HepG2 (cell line): ENCODE measurements at regions not wholly inside any gene's neighbourhood (a gene's known extent, or its start where the extent isn't known, plus 50 kb on each side); places are given as distances from the start of the nearest gene placed in this dataset.

Source experiments
- NCOA1 ChIP-seq: sonication (generic); formaldehyde crosslinking; IDR thresholded peaks from 2 replicates; pipeline ENCODE4 v1.9.0; 2021; ENCODE audit warnings: missing genetic modification reagents
- PAX8 ChIP-seq: sonication (generic); formaldehyde crosslinking; IDR thresholded peaks from 2 replicates; pipeline ENCODE4 v1.8.0; 2022; ENCODE audit warnings: mild to moderate bottlenecking, missing genetic modification reagents, borderline replicate concordance
- POLR2AphosphoS5 ChIP-seq: IDR thresholded peaks from 2 replicates; pipeline ENCODE4 v1.6.1; 2012; ENCODE audit warnings: low read depth, low read length
- RFX1 ChIP-seq: fragments of 450-650 bp; IDR thresholded peaks from 2 replicates; pipeline ENCODE4 v1.6.1; 2017
- RORA ChIP-seq: sonication (generic); formaldehyde crosslinking; IDR thresholded peaks from 2 replicates; pipeline ENCODE4 v1.5.0; 2020; ENCODE audit warnings: mild to moderate bottlenecking, missing genetic modification reagents, moderate library complexity
- SMARCC2 ChIP-seq: fragments of 450-650 bp; IDR thresholded peaks from 2 replicates; pipeline ENCODE4 v1.6.1; 2017; ENCODE audit warnings: antibody characterized with exemption, mild to moderate bottlenecking
- ZNF556 ChIP-seq: sonication (generic); formaldehyde crosslinking; IDR thresholded peaks from 2 replicates; pipeline ENCODE4 v1.4.0; 2020; ENCODE audit warnings: mild to moderate bottlenecking, missing genetic modification reagents, borderline replicate concordance
- ZNF878 ChIP-seq: sonication (generic); formaldehyde crosslinking; IDR thresholded peaks from 2 replicates; pipeline ENCODE4 v1.8.1; 2023; ENCODE audit warnings: mild to moderate bottlenecking, missing genetic modification reagents, moderate library complexity
- TF ChIP-seq, protein P1 (sequence below): sonication (generic); formaldehyde crosslinking; IDR thresholded peaks from 2 replicates; pipeline ENCODE4 v1.5.1; 2020; ENCODE audit warnings: missing genetic modification reagents, mild to moderate bottlenecking, borderline replicate concordance
- TF ChIP-seq, protein P2 (sequence below): sonication (generic); formaldehyde crosslinking; IDR thresholded peaks from 2 replicates; pipeline ENCODE4 v1.5.1; 2020; ENCODE audit warnings: mild to moderate bottlenecking, missing genetic modification reagents, moderate library complexity
- TF ChIP-seq, protein P3 (sequence below): sonication (generic); formaldehyde crosslinking; conservative IDR thresholded peaks from 2 replicates; pipeline ENCODE4 v1.4.0; 2020; ENCODE audit warnings: missing genetic modification reagents

DNA sequence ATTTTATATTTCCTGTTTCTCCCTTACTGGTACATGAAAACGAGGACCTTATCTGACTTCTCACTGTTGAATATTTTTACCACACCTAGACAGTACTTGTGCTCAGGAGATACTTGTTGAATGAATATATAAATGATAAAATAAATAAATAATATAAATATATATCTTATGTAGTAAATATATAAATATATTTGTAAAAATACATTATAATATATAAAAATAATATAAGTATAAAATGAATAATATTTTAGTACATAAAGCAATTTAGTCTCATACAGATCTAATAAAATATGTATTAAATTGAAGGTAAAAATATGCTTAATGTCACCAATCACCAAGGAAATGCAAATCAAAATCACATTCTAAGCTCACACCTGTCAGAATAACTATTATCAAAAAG lies 360.6 kb downstream of the EFNA5 start (continued):
- TF ChIP-seq, protein P1, sequence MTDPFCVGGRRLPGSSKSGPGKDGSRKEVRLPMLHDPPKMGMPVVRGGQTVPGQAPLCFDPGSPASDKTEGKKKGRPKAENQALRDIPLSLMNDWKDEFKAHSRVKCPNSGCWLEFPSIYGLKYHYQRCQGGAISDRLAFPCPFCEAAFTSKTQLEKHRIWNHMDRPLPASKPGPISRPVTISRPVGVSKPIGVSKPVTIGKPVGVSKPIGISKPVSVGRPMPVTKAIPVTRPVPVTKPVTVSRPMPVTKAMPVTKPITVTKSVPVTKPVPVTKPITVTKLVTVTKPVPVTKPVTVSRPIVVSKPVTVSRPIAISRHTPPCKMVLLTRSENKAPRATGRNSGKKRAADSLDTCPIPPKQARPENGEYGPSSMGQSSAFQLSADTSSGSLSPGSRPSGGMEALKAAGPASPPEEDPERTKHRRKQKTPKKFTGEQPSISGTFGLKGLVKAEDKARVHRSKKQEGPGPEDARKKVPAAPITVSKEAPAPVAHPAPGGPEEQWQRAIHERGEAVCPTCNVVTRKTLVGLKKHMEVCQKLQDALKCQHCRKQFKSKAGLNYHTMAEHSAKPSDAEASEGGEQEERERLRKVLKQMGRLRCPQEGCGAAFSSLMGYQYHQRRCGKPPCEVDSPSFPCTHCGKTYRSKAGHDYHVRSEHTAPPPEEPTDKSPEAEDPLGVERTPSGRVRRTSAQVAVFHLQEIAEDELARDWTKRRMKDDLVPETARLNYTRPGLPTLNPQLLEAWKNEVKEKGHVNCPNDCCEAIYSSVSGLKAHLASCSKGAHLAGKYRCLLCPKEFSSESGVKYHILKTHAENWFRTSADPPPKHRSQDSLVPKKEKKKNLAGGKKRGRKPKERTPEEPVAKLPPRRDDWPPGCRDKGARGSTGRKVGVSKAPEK (CRISPR knock-in tag) = no peak
- TF ChIP-seq POLR2AphosphoS5 (no peak), RFX1 (no peak), ZNF878 (CRISPR knock-in tag) (no peak), NCOA1 (no peak), PAX8 (CRISPR knock-in tag) (no peak), RORA (CRISPR knock-in tag) (no peak), SMARCC2 (no peak), ZNF556 (CRISPR knock-in tag) (no peak)
- TF ChIP-seq, protein P2, sequence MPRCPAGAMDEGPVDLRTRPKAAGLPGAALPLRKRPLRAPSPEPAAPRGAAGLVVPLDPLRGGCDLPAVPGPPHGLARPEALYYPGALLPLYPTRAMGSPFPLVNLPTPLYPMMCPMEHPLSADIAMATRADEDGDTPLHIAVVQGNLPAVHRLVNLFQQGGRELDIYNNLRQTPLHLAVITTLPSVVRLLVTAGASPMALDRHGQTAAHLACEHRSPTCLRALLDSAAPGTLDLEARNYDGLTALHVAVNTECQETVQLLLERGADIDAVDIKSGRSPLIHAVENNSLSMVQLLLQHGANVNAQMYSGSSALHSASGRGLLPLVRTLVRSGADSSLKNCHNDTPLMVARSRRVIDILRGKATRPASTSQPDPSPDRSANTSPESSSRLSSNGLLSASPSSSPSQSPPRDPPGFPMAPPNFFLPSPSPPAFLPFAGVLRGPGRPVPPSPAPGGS (CRISPR knock-in tag) = no peak
- TF ChIP-seq, protein P3, sequence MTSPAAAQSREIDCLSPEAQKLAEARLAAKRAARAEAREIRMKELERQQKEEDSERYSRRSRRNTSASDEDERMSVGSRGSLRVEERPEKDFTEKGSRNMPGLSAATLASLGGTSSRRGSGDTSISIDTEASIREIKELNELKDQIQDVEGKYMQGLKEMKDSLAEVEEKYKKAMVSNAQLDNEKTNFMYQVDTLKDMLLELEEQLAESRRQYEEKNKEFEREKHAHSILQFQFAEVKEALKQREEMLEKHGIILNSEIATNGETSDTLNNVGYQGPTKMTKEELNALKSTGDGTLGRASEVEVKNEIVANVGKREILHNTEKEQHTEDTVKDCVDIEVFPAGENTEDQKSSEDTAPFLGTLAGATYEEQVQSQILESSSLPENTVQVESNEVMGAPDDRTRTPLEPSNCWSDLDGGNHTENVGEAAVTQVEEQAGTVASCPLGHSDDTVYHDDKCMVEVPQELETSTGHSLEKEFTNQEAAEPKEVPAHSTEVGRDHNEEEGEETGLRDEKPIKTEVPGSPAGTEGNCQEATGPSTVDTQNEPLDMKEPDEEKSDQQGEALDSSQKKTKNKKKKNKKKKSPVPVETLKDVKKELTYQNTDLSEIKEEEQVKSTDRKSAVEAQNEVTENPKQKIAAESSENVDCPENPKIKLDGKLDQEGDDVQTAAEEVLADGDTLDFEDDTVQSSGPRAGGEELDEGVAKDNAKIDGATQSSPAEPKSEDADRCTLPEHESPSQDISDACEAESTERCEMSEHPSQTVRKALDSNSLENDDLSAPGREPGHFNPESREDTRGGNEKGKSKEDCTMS (CRISPR knock-in tag) = no peak
